ENCODE measurements at regions not wholly inside any gene's neighbourhood (a gene's known extent, or its start where the extent isn't known, plus 50 kb on each side); places are given as distances from the start of the nearest gene placed in this dataset.

DNA sequence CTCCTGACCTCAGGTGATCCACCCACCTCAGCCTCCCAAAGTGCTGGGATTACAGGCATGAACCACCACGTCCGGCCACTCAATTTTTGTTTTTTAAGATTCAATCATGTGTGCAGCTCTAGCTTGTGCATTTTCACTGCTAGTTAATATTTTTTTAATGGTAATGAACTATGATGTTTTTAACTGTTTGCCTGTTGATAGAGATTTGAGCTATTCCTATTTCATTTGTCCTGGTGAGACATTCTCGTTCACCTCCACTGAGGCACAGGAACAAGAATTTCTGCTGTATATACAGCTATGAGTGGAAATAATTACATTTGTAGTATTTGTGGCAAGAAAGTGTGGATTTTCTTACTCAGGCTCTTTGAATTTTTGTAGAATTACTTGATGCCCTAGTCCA lies 137.7 kb upstream of the MYOCD start:
- no peak for TF ChIP-seq SMC3 (IDR thresholded peaks at IDR 0.05; ENCODE audit: low read depth, low read length)
- TF ChIP-seq, protein P1, sequence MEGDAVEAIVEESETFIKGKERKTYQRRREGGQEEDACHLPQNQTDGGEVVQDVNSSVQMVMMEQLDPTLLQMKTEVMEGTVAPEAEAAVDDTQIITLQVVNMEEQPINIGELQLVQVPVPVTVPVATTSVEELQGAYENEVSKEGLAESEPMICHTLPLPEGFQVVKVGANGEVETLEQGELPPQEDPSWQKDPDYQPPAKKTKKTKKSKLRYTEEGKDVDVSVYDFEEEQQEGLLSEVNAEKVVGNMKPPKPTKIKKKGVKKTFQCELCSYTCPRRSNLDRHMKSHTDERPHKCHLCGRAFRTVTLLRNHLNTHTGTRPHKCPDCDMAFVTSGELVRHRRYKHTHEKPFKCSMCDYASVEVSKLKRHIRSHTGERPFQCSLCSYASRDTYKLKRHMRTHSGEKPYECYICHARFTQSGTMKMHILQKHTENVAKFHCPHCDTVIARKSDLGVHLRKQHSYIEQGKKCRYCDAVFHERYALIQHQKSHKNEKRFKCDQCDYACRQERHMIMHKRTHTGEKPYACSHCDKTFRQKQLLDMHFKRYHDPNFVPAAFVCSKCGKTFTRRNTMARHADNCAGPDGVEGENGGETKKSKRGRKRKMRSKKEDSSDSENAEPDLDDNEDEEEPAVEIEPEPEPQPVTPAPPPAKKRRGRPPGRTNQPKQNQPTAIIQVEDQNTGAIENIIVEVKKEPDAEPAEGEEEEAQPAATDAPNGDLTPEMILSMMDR (IDR thresholded peaks at IDR 0.05) = no peak
- TF ChIP-seq NRF1 (IDR thresholded peaks at IDR 0.05; ENCODE audit: low read depth, low read length) = no peak
- TF ChIP-seq EP300 (IDR thresholded peaks at IDR 0.05; ENCODE audit: borderline replicate concordance in 1 of 2, low read depth in 1 of 2, low read length in 1 of 2) = no peak
- TF ChIP-seq RAD21 (IDR thresholded peaks at IDR 0.05; ENCODE audit: low read length) = no peak
- no peak for TF ChIP-seq FOSL2 (IDR thresholded peaks at IDR 0.05; ENCODE audit: borderline replicate concordance, low read depth)
- no peak for TF ChIP-seq FOXJ3 (CRISPR knock-in tag; IDR thresholded peaks at IDR 0.05)
- TF ChIP-seq SIN3A (IDR thresholded peaks at IDR 0.05; ENCODE audit: borderline replicate concordance, low read depth, low read length) = no peak
- TF ChIP-seq, protein P2, sequence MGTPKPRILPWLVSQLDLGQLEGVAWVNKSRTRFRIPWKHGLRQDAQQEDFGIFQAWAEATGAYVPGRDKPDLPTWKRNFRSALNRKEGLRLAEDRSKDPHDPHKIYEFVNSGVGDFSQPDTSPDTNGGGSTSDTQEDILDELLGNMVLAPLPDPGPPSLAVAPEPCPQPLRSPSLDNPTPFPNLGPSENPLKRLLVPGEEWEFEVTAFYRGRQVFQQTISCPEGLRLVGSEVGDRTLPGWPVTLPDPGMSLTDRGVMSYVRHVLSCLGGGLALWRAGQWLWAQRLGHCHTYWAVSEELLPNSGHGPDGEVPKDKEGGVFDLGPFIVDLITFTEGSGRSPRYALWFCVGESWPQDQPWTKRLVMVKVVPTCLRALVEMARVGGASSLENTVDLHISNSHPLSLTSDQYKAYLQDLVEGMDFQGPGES (IDR thresholded peaks at IDR 0.05; ENCODE audit: low read depth, low read length) = no peak
- TF ChIP-seq NFIC (IDR thresholded peaks at IDR 0.05; ENCODE audit: borderline replicate concordance) = no peak
- TF ChIP-seq YY1 (IDR thresholded peaks at IDR 0.05; ENCODE audit: low read depth) = no peak
- TF ChIP-seq RFX5 (IDR thresholded peaks at IDR 0.05; ENCODE audit: low read length) = no peak
- TF ChIP-seq, protein P3, sequence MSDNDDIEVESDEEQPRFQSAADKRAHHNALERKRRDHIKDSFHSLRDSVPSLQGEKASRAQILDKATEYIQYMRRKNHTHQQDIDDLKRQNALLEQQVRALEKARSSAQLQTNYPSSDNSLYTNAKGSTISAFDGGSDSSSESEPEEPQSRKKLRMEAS (IDR thresholded peaks at IDR 0.05; ENCODE audit: low read depth) = no peak
- no peak for TF ChIP-seq POLR2AphosphoS5 (IDR thresholded peaks at IDR 0.05; ENCODE audit: low read depth, low read length)

All from SK-N-SH (cell line).